Erythroblast (primary cell): ENCODE measurements at regions not wholly inside any gene's neighbourhood (a gene's known extent, or its start where the extent isn't known, plus 50 kb on each side); places are given as distances from the start of the nearest gene placed in this dataset.
"Not testable (repeated sequence)": the region's sequence is repeated elsewhere in the genome, so short reads cannot be mapped to it uniquely, and the experiment has no call there.

Experiments used
- DNase-seq, 2 experiments: peaks; one replicate each; lab custom pipeline; 2025; lab: John Stamatoyannopoulos, UW
- GATA1 ChIP-seq: IDR thresholded peaks from 2 replicates; pipeline ENCODE4 v1.6.1; 2011; ENCODE audit warnings: low read depth, mild to moderate bottlenecking, control low read depth, low read length, moderate library complexity
- POLR2A ChIP-seq: IDR thresholded peaks from 2 replicates; pipeline ENCODE4 v1.6.1; 2011; ENCODE audit warnings: mild to moderate bottlenecking, low read length

- no peak for TF ChIP-seq GATA1
- no peak for TF ChIP-seq POLR2A
- no peak for DNase-seq
Measured at GRCh38 chr3:15851735-15852134, 54.0 kb upstream of the ANKRD28 start.

- peak; percentile 60 to 72 for DNase-seq
- TF ChIP-seq POLR2A: no peak
- no peak for TF ChIP-seq GATA1
Measured at GRCh38 chr3:15858547-15859506, 61.0 kb upstream of the ANKRD28 start.

DNA sequence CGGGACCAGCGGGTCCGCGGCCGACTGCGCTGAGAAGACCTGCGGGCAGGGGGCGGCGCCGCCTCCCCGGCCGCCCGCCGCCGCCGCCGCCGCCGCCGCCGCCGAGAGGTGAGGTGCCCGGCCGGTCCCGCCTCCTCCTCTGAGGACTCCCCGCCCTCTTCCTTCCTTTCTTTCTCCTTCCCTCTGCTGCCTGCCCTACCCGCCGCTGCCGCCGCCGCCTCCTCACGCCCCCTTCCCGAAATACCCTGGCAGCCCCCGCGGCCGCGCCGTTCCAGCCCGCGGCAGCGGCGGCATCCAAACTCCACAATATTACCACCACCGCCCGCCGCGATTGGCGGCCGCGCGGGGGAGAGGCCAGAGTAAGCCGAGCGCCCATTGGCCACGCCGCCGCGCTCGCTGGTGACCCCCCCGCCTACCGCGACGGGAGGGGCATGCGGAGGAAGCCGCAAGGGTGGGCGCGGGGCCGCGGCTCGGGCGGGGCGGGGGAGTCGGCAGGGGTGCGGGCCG, 61.8 kb upstream of the ANKRD28 start:
- TF ChIP-seq GATA1 (no peak), POLR2A (no peak)
- peak; percentile 87 to 92 for DNase-seq

- TF ChIP-seq GATA1: no peak
- TF ChIP-seq POLR2A: no peak
Measured at GRCh38 chr3:15860014-15860934, 62.5 kb upstream of the ANKRD28 start.

GRCh38 chr3:15861163-15861562, 63.4 kb upstream of the ANKRD28 start:
- peak; percentile 45 to 64 for DNase-seq
- TF ChIP-seq GATA1: no peak
- no peak for TF ChIP-seq POLR2A

More at GRCh38 chr3:15860014-15860934, 62.5 kb upstream of the ANKRD28 start:
- DNase-seq: peak; percentile 52 to 62

DNA sequence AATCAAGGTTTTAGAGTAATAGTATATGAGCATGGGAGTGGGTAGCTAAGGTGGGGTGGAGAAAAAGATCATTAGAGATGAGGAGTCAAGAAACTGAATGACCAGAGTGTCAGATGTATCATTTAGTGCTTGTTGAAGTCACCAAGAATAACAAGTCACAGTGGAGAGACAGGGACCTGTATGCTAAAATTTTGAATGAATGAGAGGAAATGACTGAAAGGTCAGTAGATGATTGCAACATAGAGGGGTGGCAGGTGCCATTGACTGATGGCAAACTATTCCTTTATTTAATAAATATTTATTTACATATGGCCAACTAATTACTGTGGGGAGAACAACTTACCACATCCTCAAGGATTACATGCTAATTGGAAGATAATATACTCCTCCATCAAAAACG, 75.0 kb upstream of the ANKRD28 start:
- no peak for DNase-seq
- TF ChIP-seq GATA1 (no peak), POLR2A (no peak)

DNA sequence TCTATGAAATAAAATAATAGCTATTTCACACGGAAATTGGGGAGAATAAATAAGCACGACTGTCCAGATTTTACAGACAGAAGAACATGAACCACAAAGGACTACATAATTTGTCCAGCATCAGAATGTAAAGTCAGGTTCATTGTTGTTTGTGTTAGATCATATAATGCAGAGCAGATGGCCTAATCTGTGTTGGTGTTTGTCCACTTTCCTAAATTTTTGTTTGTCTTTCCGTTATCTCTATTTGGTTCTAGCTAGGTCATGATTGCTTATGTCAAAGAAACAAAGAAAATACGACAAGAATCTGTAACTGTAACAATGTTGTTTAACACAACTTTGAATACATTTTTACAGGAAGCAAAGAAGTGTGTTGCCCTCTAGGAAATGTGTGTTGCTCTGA, 75.6 kb upstream of the ANKRD28 start:
- no peak for TF ChIP-seq POLR2A
- no peak for TF ChIP-seq GATA1
- DNase-seq: no peak

- TF ChIP-seq POLR2A (no peak), GATA1 (no peak)
- DNase-seq: no peak
Measured at GRCh38 chr3:15875016-15875689, 77.4 kb upstream of the ANKRD28 start.

- DNase-seq: no peak
- no peak for TF ChIP-seq GATA1
- TF ChIP-seq POLR2A: no peak
Measured at GRCh38 chr3:15876669-15877068, 78.9 kb upstream of the ANKRD28 start.

DNA sequence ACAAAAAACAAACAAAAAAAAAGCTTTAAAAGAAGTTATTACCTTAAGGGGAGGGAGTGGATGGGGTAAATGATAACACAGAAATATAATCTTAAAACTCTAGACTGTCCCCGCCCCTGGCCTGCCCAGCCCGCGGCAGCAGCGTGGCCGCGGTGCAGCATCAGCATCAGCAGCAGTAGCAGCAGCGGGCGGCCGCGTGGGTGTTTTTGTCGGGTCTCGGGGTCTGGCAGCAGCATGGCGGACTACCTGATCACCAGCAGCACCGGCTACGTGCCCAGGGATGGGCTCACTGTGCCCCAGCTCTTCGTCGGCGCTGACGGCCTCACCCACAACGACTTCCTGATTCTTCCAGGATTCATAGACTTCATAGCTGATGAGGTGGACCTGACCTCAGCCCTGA, 80.0 kb upstream of the ANKRD28 start:
- TF ChIP-seq POLR2A (no peak), GATA1 (no peak)
- no peak for DNase-seq

GRCh38 chr3:15879787-15880186, 82.0 kb upstream of the ANKRD28 start:
- DNase-seq: not testable (repeated sequence)

DNA sequence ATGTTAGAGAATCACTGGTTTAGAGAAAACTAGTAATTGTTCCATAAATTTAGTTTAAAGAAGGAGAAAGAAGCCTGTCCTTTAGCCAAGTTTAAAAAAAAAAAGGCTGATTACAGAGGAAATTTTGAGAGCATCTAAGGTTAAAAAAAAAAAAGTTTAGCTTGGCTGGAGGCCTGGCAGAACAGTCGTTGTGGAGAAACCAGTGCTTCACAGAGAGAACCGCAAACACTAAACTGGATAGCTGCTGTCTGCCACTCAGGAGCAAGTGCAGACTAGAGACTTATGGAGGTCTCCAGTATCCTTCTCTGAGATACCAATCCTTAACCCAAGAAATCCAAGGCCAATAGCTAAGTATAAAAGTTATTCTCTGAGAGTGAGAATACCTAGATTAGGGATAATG, 84.8 kb upstream of the ANKRD28 start:
- TF ChIP-seq GATA1: no peak
- no peak for TF ChIP-seq POLR2A

GRCh38 chr3:15884132-15884531, 86.4 kb upstream of the ANKRD28 start:
- no peak for DNase-seq
- TF ChIP-seq POLR2A (no peak), GATA1 (no peak)

More for the DNA sequence above, 84.8 kb upstream of the ANKRD28 start:
- no peak for DNase-seq
